ENCODE measurements at regions not wholly inside any gene's neighbourhood (a gene's known extent, or its start where the extent isn't known, plus 50 kb on each side); places are given as distances from the start of the nearest gene placed in this dataset.

GRCh38 chr1:13943055-13943454 lies 243.1 kb downstream of the PRDM2 start:
- TF ChIP-seq CTCF (IDR thresholded peaks at IDR 0.05; ENCODE audit: insufficient read depth, low read length, poor library complexity, severe bottlenecking) = no peak
- TF ChIP-seq EZH2phosphoT487 (conservative IDR thresholded peaks at IDR 0.05; ENCODE audit: low read length) = no peak

Data from SU-DHL-6 (cell line).